GM19035 (cell line): ENCODE measurements at regions not wholly inside any gene's neighbourhood (a gene's known extent, or its start where the extent isn't known, plus 50 kb on each side); places are given as distances from the start of the nearest gene placed in this dataset.

ENCODE experiments used
- ATAC-seq: cut with Tn5 transposase; IDR thresholded peaks from one replicate; pipeline ENCODE4 v1.9.1; 2021; ENCODE audit not compliant: unreplicated experiment

GRCh38 chr4:130559268-130559667 is 1463.3 kb downstream of the C4orf33 start:
- ATAC-seq: no peak

- no peak for ATAC-seq
Observed at GRCh38 chr4:130563185-130563888, 1467.4 kb downstream of the C4orf33 start.

GRCh38 chr4:130563889-130564418 is 1468.0 kb downstream of the C4orf33 start:
- ATAC-seq: no peak

GRCh38 chr4:130568746-130569145 is 1472.8 kb downstream of the C4orf33 start:
- no peak for ATAC-seq

- no peak for ATAC-seq
Observed at GRCh38 chr4:130573742-130574141, 1477.8 kb downstream of the C4orf33 start.

GRCh38 chr4:130574215-130574614 is 1478.3 kb downstream of the C4orf33 start:
- no peak for ATAC-seq

GRCh38 chr4:130576218-130576617 is 1480.3 kb downstream of the C4orf33 start:
- ATAC-seq: no peak

- ATAC-seq: no peak
Observed at GRCh38 chr4:130591091-130591490, 1495.1 kb downstream of the C4orf33 start.

- ATAC-seq: no peak
Observed at GRCh38 chr4:130600706-130601105, 1504.8 kb downstream of the C4orf33 start.

- ATAC-seq: no peak
Observed at GRCh38 chr4:130603043-130603442, 1507.1 kb downstream of the C4orf33 start.

GRCh38 chr4:130608121-130608520 is 1512.2 kb downstream of the C4orf33 start:
- no peak for ATAC-seq

GRCh38 chr4:130628531-130628930 is 1532.6 kb downstream of the C4orf33 start:
- ATAC-seq: no peak

- no peak for ATAC-seq
Observed at GRCh38 chr4:130632731-130633604, 1537.0 kb downstream of the C4orf33 start.

- ATAC-seq: no peak
Observed at GRCh38 chr4:130636486-130636885, 1540.5 kb downstream of the C4orf33 start.

GRCh38 chr4:130640592-130640991 is 1544.6 kb downstream of the C4orf33 start:
- ATAC-seq: no peak

GRCh38 chr4:130646886-130647285 is 1550.9 kb downstream of the C4orf33 start:
- no peak for ATAC-seq

GRCh38 chr4:130648570-130648969 is 1552.6 kb downstream of the C4orf33 start:
- ATAC-seq: no peak

GRCh38 chr4:130653842-130654241 is 1557.9 kb downstream of the C4orf33 start:
- no peak for ATAC-seq

GRCh38 chr4:130659320-130659719 is 1563.4 kb downstream of the C4orf33 start:
- ATAC-seq: no peak

GRCh38 chr4:130668859-130669258 is 1572.9 kb downstream of the C4orf33 start:
- ATAC-seq: no peak

GRCh38 chr4:130675266-130675665 is 1579.3 kb downstream of the C4orf33 start:
- no peak for ATAC-seq

- ATAC-seq: no peak
Observed at GRCh38 chr4:130689181-130689580, 1593.2 kb downstream of the C4orf33 start.
